ENCODE measurements at regions not wholly inside any gene's neighbourhood (a gene's known extent, or its start where the extent isn't known, plus 50 kb on each side); places are given as distances from the start of the nearest gene placed in this dataset.

GRCh38 chr20:48195121-48195870, 410.0 kb upstream of the SULF2 start:
- H3K4me3 ChIP-seq (ENCODE audit: low read depth, low read length, poor library complexity, severe bottlenecking), result no peak overlapping the region
- intact Hi-C loops (cut with micrococcal nuclease; ENCODE audit: unreplicated experiment), result no loop called here
- H3K4me1 ChIP-seq (ENCODE audit: insufficient read depth, low read length, poor library complexity, severe bottlenecking), result peaks cover 17% of the 10 kb centered on the region
- TF ChIP-seq CTCF (conservative IDR thresholded peaks at IDR 0.05; ENCODE audit: low read depth, low read length) (no peak), EZH2 (IDR thresholded peaks at IDR 0.05; ENCODE audit: borderline replicate concordance, low read depth, low read length, poor library complexity, severe bottlenecking) (no peak)
- H3K36me3 ChIP-seq (ENCODE audit: insufficient read depth, low read length, poor library complexity, severe bottlenecking), result no peaks in the 10 kb centered on the region
- no TSS peak for BruUV-seq (replicated peaks)
- peaks cover 3% of the 10 kb centered on the region for H3K27me3 ChIP-seq (replicated peaks; ENCODE audit: insufficient read depth, low read depth, low read length, poor library complexity)
- CTCF ChIA-PET, result no interaction called here
- DNase-seq (ENCODE audit: low spot score), result no peak
- no peak overlapping the region for H3K27ac ChIP-seq (ENCODE audit: low read depth, low read length, poor library complexity, severe bottlenecking)
- H3K9me3 ChIP-seq (ENCODE audit: low read depth, low read length, poor library complexity, severe bottlenecking), result no peaks in the 10 kb centered on the region
- POLR2A ChIA-PET (ENCODE audit: low non-redundant PET), result no interaction called here

GRCh38 chr20:48194583-48194982, 409.3 kb upstream of the SULF2 start:
- ChIA-PET POLR2A (ENCODE audit: low non-redundant PET) (no interaction called here), CTCF (no interaction called here)
- H3K36me3 ChIP-seq (ENCODE audit: insufficient read depth, low read length, poor library complexity, severe bottlenecking), result no peaks in the 10 kb centered on the region
- no peak overlapping the region for H3K4me3 ChIP-seq (ENCODE audit: low read depth, low read length, poor library complexity, severe bottlenecking)
- BruUV-seq (replicated peaks), result no TSS peak
- intact Hi-C loops (cut with micrococcal nuclease; ENCODE audit: unreplicated experiment), result no loop called here
- H3K27ac ChIP-seq (ENCODE audit: low read depth, low read length, poor library complexity, severe bottlenecking), result no peak overlapping the region
- H3K4me1 ChIP-seq (ENCODE audit: insufficient read depth, low read length, poor library complexity, severe bottlenecking), result peaks cover 12% of the 10 kb centered on the region
- peaks cover 3% of the 10 kb centered on the region for H3K27me3 ChIP-seq (replicated peaks; ENCODE audit: insufficient read depth, low read depth, low read length, poor library complexity)
- TF ChIP-seq CTCF (conservative IDR thresholded peaks at IDR 0.05; ENCODE audit: low read depth, low read length) (no peak), EZH2 (IDR thresholded peaks at IDR 0.05; ENCODE audit: borderline replicate concordance, low read depth, low read length, poor library complexity, severe bottlenecking) (no peak)
- no peaks in the 10 kb centered on the region for H3K9me3 ChIP-seq (ENCODE audit: low read depth, low read length, poor library complexity, severe bottlenecking)
- no peak for DNase-seq (ENCODE audit: low spot score)

- Histone ChIP-seq H3K36me3 (ENCODE audit: insufficient read depth, low read length, poor library complexity, severe bottlenecking) (no peaks in the 10 kb centered on the region), H3K27me3 (replicated peaks; ENCODE audit: insufficient read depth, low read depth, low read length, poor library complexity) (peaks cover 3% of the 10 kb centered on the region), H3K9me3 (ENCODE audit: low read depth, low read length, poor library complexity, severe bottlenecking) (no peaks in the 10 kb centered on the region), H3K4me3 (ENCODE audit: low read depth, low read length, poor library complexity, severe bottlenecking) (no peak overlapping the region), H3K27ac (ENCODE audit: low read depth, low read length, poor library complexity, severe bottlenecking) (no peak overlapping the region), H3K4me1 (ENCODE audit: insufficient read depth, low read length, poor library complexity, severe bottlenecking) (peaks cover 4% of the 10 kb centered on the region)
- TF ChIP-seq CTCF (conservative IDR thresholded peaks at IDR 0.05; ENCODE audit: low read depth, low read length), result no peak
- no peak for TF ChIP-seq EZH2 (IDR thresholded peaks at IDR 0.05; ENCODE audit: borderline replicate concordance, low read depth, low read length, poor library complexity, severe bottlenecking)
- ChIA-PET POLR2A (ENCODE audit: low non-redundant PET) (no interaction called here), CTCF (no interaction called here)
- intact Hi-C loops (cut with micrococcal nuclease; ENCODE audit: unreplicated experiment), result no loop called here
- BruUV-seq (replicated peaks), result no TSS peak
- DNase-seq (ENCODE audit: low spot score), result no peak
Measured at GRCh38 chr20:48193627-48194425, 408.5 kb upstream of the SULF2 start.

Data from A673 (cell line).